B cell (primary cell): ENCODE measurements at regions not wholly inside any gene's neighbourhood (a gene's known extent, or its start where the extent isn't known, plus 50 kb on each side); places are given as distances from the start of the nearest gene placed in this dataset.
A peak's percentile ranks its signal among the peaks of the same experiment; 100 is the strongest.

Experiments
- ATAC-seq: fragments of 200-7000 bp; cut with Tn5 transposase; one replicate; pipeline ENCODE4 v1.10.0; 2021; ENCODE audit warnings: low read depth, mild to moderate bottlenecking, moderate number of reproducible peaks, moderate library complexity
- CTCF ChIA-PET: fragments of 350-600 bp; sonication (Branson Sonifier 250); formaldehyde crosslinking; loops from one replicate; lab custom pipeline; 2021; ENCODE audit warnings: antibody characterized with exemption, inconsistent platforms; lab: Charles Lee
- POLR2A ChIA-PET: fragments of 350-600 bp; sonication (Branson Sonifier 250); formaldehyde crosslinking; loops from one replicate; lab custom pipeline; 2021; ENCODE audit warnings: antibody characterized with exemption; lab: Charles Lee
- DNase-seq: peaks from one replicate; pipeline ENCODE4 v3.0.0; 2013
- H2AFZ ChIP-seq: 2 replicates; pipeline ENCODE4 v1.6.1; 2012; ENCODE audit warnings: mild to moderate bottlenecking, low read depth, low read length; ENCODE audit not compliant: insufficient read depth, poor library complexity, severe bottlenecking
- H3K27ac ChIP-seq, 2 donors: 1 replicate in 1 of 2; 2 replicates in 1 of 2; pipeline ENCODE4 v1.5.1; 2012 to 2013; ENCODE audit warnings: low read length in 2 of 2, mild to moderate bottlenecking in 2 of 2, moderate library complexity in 1 of 2
- H3K27me3 ChIP-seq, 4 experiments: fragments of 200-600 bp in 1 of 4; sonication (generic) in 1 of 4; replicated peaks in 1 of 4; 1 replicate in 2 of 4; 2 replicates in 2 of 4; pipeline versions ENCODE4 v1.6.1 to v1.7.0; 2013 to 2016; ENCODE audit warnings: low read length in 3 of 4, mild to moderate bottlenecking in 2 of 4, mixed read lengths in 1 of 4, moderate library complexity in 1 of 4; ENCODE audit not compliant: insufficient read depth in 4 of 4, control insufficient read depth in 3 of 4; ENCODE audit errors: control extremely low read depth in 1 of 4
- H3K36me3 ChIP-seq, 2 experiments: replicated peaks in 1 of 2; 1 replicate in 1 of 2; 2 replicates in 1 of 2; pipeline versions ENCODE4 v1.6.1 to v1.7.1; 2013; ENCODE audit warnings: low read length in 1 of 2; ENCODE audit not compliant: insufficient read depth in 2 of 2, control insufficient read depth in 1 of 2; ENCODE audit errors: control extremely low read depth in 1 of 2, extremely low read depth in 1 of 2
- H3K4me1 ChIP-seq, 2 donors: fragments of 200-600 bp in 1 of 2; sonication (generic) in 1 of 2; 1 replicate in 1 of 2; 2 replicates in 1 of 2; pipeline versions ENCODE4 v1.5.1 to v1.6.1; 2013 to 2017; ENCODE audit warnings: low read length in 2 of 2; ENCODE audit not compliant: control insufficient read depth in 2 of 2, insufficient read depth in 2 of 2
- H3K4me2 ChIP-seq: replicated peaks from 2 replicates; pipeline ENCODE3; 2012; ENCODE audit warnings: mild to moderate bottlenecking, low read depth, low read length; ENCODE audit not compliant: poor library complexity, severe bottlenecking
- H3K4me3 ChIP-seq, 5 experiments: fragments of 200-600 bp in 1 of 5; sonication (generic) in 1 of 5; 1 replicate in 3 of 5; 2 replicates in 2 of 5; pipeline versions ENCODE4 v1.5.1 to v1.7.0; 2011 to 2016; ENCODE audit warnings: low read length in 4 of 5, mild to moderate bottlenecking in 4 of 5, low read depth in 2 of 5, control low read depth in 1 of 5, moderate library complexity in 1 of 5; ENCODE audit not compliant: insufficient read depth in 1 of 5; ENCODE audit errors: control extremely low read depth in 1 of 5, extremely low read depth in 1 of 5
- H3K79me2 ChIP-seq: fragments of 200-600 bp; sonication (generic); one replicate; pipeline ENCODE4 v1.6.0; 2016; ENCODE audit warnings: low read length; ENCODE audit not compliant: control insufficient read depth, insufficient read depth
- H3K9ac ChIP-seq: fragments of 200-600 bp; sonication (generic); 2 replicates; pipeline ENCODE4 v1.6.1; 2017; ENCODE audit warnings: mild to moderate bottlenecking, low read length, moderate library complexity
- H3K9me3 ChIP-seq, 3 donors: one replicate each; pipeline versions ENCODE4 v1.6.1 to v1.7.1; 2013; ENCODE audit warnings: low read length in 2 of 3; ENCODE audit not compliant: control insufficient read depth in 2 of 3, insufficient read depth in 1 of 3; ENCODE audit errors: control extremely low read depth in 1 of 3
- H4K20me1 ChIP-seq: 2 replicates; pipeline ENCODE4 v1.6.0; 2012; ENCODE audit warnings: mild to moderate bottlenecking, low read length; ENCODE audit not compliant: insufficient read depth, control insufficient read depth, poor library complexity, severe bottlenecking
- H3K27ac Mint-ChIP-seq: one replicate; pipeline ENCODE4 v1.8.0; 2021; ENCODE audit warnings: mixed read lengths
- H3K27me3 Mint-ChIP-seq: one replicate; pipeline ENCODE4 v1.8.0; 2021; ENCODE audit warnings: mixed read lengths
- H3K4me1 Mint-ChIP-seq: one replicate; pipeline ENCODE4 v1.8.0; 2021; ENCODE audit warnings: mixed read lengths
- H3K4me3 Mint-ChIP-seq: one replicate; pipeline ENCODE4 v1.8.0; 2021; ENCODE audit warnings: mixed read lengths
- H3K9me3 Mint-ChIP-seq: one replicate; pipeline ENCODE4 v1.8.0; 2022; ENCODE audit warnings: mixed read lengths; ENCODE audit not compliant: insufficient read depth
- EZH2 ChIP-seq: IDR thresholded peaks from 2 replicates; pipeline ENCODE4 v1.6.1; 2012; ENCODE audit warnings: borderline replicate concordance, low read depth, mild to moderate bottlenecking, moderate library complexity, low read length; ENCODE audit not compliant: insufficient read depth, poor library complexity, severe bottlenecking
- WGBS: methylation state at CpG from one replicate; pipeline ENCODE4 v1.1.5; 2013; ENCODE audit warnings: missing lambda C conversion rate; ENCODE audit not compliant: insufficient coverage; 5-methylcytosine and 5-hydroxymethylcytosine counted together
- intact Hi-C: fragments of 100-400 bp; cut with micrococcal nuclease; formaldehyde crosslinking; loops from one replicate; pipeline ENCODE4 v1.10.0; 2022
- TF ChIP-seq, protein P1 (sequence below): fragments of 200-600 bp; IDR thresholded peaks from one replicate; pipeline ENCODE4 v1.8.0; 2022; ENCODE audit warnings: antibody characterized with exemption, mild to moderate bottlenecking

DNA sequence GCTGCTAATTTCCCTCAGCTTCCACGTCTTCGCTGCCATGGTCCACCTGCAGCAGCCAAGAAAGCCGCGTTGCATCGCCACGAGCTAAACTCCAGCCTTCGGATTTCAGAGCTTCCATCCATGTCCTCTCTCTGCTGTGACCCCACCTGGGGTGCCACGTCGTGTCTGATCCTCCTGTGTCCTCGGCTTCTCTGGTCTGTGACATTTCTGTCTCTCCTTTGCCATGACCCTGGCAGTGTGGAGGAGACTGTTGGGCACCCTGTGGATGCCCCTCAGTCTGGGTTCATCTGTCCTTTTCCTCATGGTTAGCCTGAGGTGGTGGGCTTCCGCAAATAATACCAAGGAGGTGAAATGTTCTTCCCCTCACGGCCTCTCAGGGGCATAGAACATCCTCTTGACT is 106.8 kb downstream of the RTP5 start:
- Histone ChIP-seq H2AFZ (no peak overlapping the region), H3K27ac (no peak overlapping the region), H3K4me3 (no peak overlapping the region), H3K4me2 (no peak overlapping the region), H3K36me3 (peaks cover 0 to 49% of the 10 kb centered on the region in 2 experiments), H3K4me1 (peaks cover 9 to 24% of the 10 kb centered on the region in 2 donors), H3K9ac (no peak overlapping the region), H3K9me3 (peaks cover 0 to 4% (median under 1%) of the 10 kb centered on the region in 3 donors), H3K27me3 (no peaks in the 10 kb centered on the region), H4K20me1 (no peaks in the 10 kb centered on the region), H3K79me2 (no peaks in the 10 kb centered on the region)
- Mint-ChIP-seq H3K4me1 (peaks cover 33% of the 10 kb centered on the region), H3K27ac (peak overlapping the region; percentile 63), H3K9me3 (no peaks in the 10 kb centered on the region), H3K27me3 (no peaks in the 10 kb centered on the region), H3K4me3 (no peak overlapping the region)
- ChIA-PET POLR2A (no interaction called here), CTCF (interaction anchor here (1.5 to 5.7 kb wide), 2 partner anchors 11 to 25 kb away, joined by 5 to 27 read pairs; no protein-coding TSS in a partner anchor)
- intact Hi-C loops, result no loop called here
- no peak for ATAC-seq
- TF ChIP-seq, protein P1, sequence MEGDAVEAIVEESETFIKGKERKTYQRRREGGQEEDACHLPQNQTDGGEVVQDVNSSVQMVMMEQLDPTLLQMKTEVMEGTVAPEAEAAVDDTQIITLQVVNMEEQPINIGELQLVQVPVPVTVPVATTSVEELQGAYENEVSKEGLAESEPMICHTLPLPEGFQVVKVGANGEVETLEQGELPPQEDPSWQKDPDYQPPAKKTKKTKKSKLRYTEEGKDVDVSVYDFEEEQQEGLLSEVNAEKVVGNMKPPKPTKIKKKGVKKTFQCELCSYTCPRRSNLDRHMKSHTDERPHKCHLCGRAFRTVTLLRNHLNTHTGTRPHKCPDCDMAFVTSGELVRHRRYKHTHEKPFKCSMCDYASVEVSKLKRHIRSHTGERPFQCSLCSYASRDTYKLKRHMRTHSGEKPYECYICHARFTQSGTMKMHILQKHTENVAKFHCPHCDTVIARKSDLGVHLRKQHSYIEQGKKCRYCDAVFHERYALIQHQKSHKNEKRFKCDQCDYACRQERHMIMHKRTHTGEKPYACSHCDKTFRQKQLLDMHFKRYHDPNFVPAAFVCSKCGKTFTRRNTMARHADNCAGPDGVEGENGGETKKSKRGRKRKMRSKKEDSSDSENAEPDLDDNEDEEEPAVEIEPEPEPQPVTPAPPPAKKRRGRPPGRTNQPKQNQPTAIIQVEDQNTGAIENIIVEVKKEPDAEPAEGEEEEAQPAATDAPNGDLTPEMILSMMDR, result no peak
- TF ChIP-seq EZH2, result no peak
- DNase-seq, result no peak
- 90% methylated on average over 11 of the region's 12 CpGs for WGBS

DNA sequence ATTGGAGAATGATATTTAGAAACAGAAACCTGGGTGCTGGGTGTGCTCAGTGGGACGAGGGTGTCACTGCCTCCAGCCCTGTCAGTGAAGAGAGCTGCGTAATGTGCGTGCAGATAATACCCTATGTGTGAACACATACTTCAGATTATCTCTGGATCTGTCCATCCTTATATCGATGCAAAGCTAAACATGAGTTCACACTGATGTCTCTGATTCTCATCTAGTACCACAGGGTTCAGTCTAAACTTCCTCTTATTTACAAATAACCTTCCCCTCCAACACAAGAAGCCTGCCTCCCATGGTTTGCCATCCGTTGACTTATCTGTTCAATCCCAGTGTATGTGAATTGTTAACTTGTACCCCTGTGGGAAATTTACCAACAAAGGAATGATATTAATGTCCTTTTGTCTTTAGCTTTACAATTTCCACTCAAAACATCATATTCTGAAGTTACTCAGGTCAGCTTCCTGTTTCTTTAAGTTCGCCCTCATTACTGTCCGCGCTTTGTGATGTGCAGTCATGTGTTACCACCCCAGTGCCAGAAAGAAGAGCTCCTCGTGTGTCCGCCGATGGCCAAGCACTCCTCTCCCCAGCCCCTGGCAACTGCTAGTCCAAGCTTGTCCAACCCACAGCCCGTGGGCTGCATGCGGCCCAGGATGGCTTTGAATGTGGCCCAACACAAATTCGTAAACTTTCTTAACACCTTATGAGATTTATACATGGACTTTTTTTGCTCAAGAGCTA is 108.2 kb downstream of the RTP5 start:
- H3K4me3 ChIP-seq, result peak overlapping the region in 1 of 5 experiments; percentile 21
- no peaks in the 10 kb centered on the region for H3K9me3 Mint-ChIP-seq
- H3K4me2 ChIP-seq, result peak overlapping the region; percentile 43
- H3K4me1 ChIP-seq, result peaks cover 9 to 24% of the 10 kb centered on the region in 2 donors
- peaks cover 0 to 4% (median 0%) of the 10 kb centered on the region in 3 donors for H3K9me3 ChIP-seq
- H3K27me3 ChIP-seq, result no peaks in the 10 kb centered on the region
- no peak overlapping the region for H3K9ac ChIP-seq
- ATAC-seq (peak; percentile 74), DNase-seq (peak; percentile 64)
- H3K27ac Mint-ChIP-seq, result peak overlapping the region; percentile 84
- intact Hi-C loops, result no loop called here
- peaks cover 0 to 36% of the 10 kb centered on the region in 2 experiments for H3K36me3 ChIP-seq
- peak overlapping the region; percentile 16 for H2AFZ ChIP-seq
- ChIA-PET CTCF (interaction anchor here (0.9 to 5.7 kb wide), 3 partner anchors 12 to 26 kb away, joined by 4 to 27 read pairs (median 5); no protein-coding TSS in a partner anchor), POLR2A (interaction anchor here (1.0 kb wide), 1 partner anchor 12 kb away, joined by 3 read pairs; no protein-coding TSS in a partner anchor)
- no peaks in the 10 kb centered on the region for H3K79me2 ChIP-seq
- no peaks in the 10 kb centered on the region for H4K20me1 ChIP-seq
- 69% methylated on average over 10 of the region's 14 CpGs for WGBS
- H3K4me1 Mint-ChIP-seq, result peaks cover 33% of the 10 kb centered on the region
- peak overlapping the region; percentile 50 for H3K4me3 Mint-ChIP-seq
- H3K27me3 Mint-ChIP-seq, result no peaks in the 10 kb centered on the region
- peak overlapping the region; percentile 43 to 71 for H3K27ac ChIP-seq
- no peak for TF ChIP-seq EZH2
- TF ChIP-seq, protein P1, result no peak
